Esophagus squamous epithelium (tissue), 4 donors: ENCODE measurements at regions not wholly inside any gene's neighbourhood (a gene's known extent, or its start where the extent isn't known, plus 50 kb on each side); places are given as distances from the start of the nearest gene placed in this dataset.

ENCODE experiments used
- CTCF ChIP-seq, 6 experiments: fragments of 450-650 bp in 4 of 6; fragments of 200-600 bp in 2 of 6; sonication (generic) in 2 of 6; IDR thresholded peaks; one replicate each; pipeline ENCODE4 v1.5.1; 2016 to 2019; ENCODE audit warnings: antibody characterized with exemption in 6 of 6, mild to moderate bottlenecking in 4 of 6, moderate library complexity in 4 of 6
- POLR2A ChIP-seq, 4 donors: fragments of 450-650 bp; IDR thresholded peaks; one replicate each; pipeline ENCODE4 v1.6.1; 2017; ENCODE audit warnings: antibody characterized with exemption in 4 of 4, mild to moderate bottlenecking in 4 of 4, moderate library complexity in 3 of 4

DNA sequence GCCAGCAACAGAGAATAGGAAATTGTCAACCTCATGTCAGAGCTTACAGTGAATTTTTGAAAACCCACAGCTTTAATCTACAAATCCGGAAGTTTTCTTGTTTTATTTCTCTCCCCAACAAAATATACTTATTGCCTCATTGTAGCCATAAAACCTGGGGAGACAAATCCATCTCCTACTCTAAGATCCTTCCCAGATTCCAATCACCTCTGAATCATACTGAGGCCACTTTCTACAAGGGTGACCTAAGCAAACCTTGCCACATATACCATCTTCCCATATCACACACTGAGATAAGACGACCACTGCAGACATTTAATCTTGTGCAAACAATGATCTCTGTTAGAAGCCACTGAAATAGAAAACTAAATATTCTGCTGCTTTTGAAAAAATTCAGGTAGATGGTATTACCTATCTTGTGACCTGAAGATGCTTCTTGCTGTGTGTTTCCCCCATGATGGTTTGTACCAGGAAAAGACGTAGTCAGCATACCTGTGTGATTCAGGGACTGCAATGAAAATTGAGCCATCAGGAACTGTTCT lies 171.5 kb upstream of the DUSP10 start:
- TF ChIP-seq CTCF (IDR thresholded peaks at IDR 0.05) (no peak), POLR2A (IDR thresholded peaks at IDR 0.05) (no peak)
